Glomerular visceral epithelial cell (primary cell): ENCODE measurements at regions not wholly inside any gene's neighbourhood (a gene's known extent, or its start where the extent isn't known, plus 50 kb on each side); places are given as distances from the start of the nearest gene placed in this dataset.

Source experiments
- DNase-seq: peaks from one replicate; pipeline ENCODE4 v3.0.0-alpha.2; 2016; ENCODE audit errors: extremely low spot score

GRCh38 chr5:167725741-167726140, 565.7 kb upstream of the WWC1 start:
- no peak for DNase-seq

- DNase-seq, result no peak
These were observed 564.8 kb upstream of the WWC1 start for GRCh38 chr5:167726642-167727041.

- peak; percentile 93 for DNase-seq
These were observed 561.3 kb upstream of the WWC1 start for GRCh38 chr5:167730121-167730520.

- no peak for DNase-seq
These were observed 560.8 kb upstream of the WWC1 start for GRCh38 chr5:167730656-167731055.

GRCh38 chr5:167731951-167732350, 559.5 kb upstream of the WWC1 start:
- DNase-seq, result no peak

GRCh38 chr5:167732499-167732898, 558.9 kb upstream of the WWC1 start:
- no peak for DNase-seq

GRCh38 chr5:167736992-167737391, 554.5 kb upstream of the WWC1 start:
- DNase-seq, result no peak

- DNase-seq, result peak; percentile 81
These were observed 547.6 kb upstream of the WWC1 start for GRCh38 chr5:167743695-167744464.

- DNase-seq, result no peak
These were observed 545.6 kb upstream of the WWC1 start for GRCh38 chr5:167745868-167746267.

- no peak for DNase-seq
These were observed 540.9 kb upstream of the WWC1 start for GRCh38 chr5:167750586-167750985.

GRCh38 chr5:167752936-167753335, 538.5 kb upstream of the WWC1 start:
- no peak for DNase-seq

GRCh38 chr5:167753725-167754490, 537.5 kb upstream of the WWC1 start:
- DNase-seq, result no peak

GRCh38 chr5:167754501-167755021, 536.9 kb upstream of the WWC1 start:
- DNase-seq, result peak; percentile 94

GRCh38 chr5:167755420-167755819, 536.0 kb upstream of the WWC1 start:
- DNase-seq, result no peak

- peak; percentile 99 for DNase-seq
These were observed 532.2 kb upstream of the WWC1 start for GRCh38 chr5:167759057-167759821.

- no peak for DNase-seq
These were observed 527.7 kb upstream of the WWC1 start for GRCh38 chr5:167763772-167764171.

- no peak for DNase-seq
These were observed 526.7 kb upstream of the WWC1 start for GRCh38 chr5:167764641-167765289.

- DNase-seq, result no peak
These were observed 526.1 kb upstream of the WWC1 start for GRCh38 chr5:167765352-167765751.

GRCh38 chr5:167766957-167767356, 524.5 kb upstream of the WWC1 start:
- no peak for DNase-seq

- DNase-seq, result no peak
These were observed 523.6 kb upstream of the WWC1 start for GRCh38 chr5:167767795-167768194.

- peak; percentile 41 for DNase-seq
These were observed 521.5 kb upstream of the WWC1 start for GRCh38 chr5:167769846-167770413.
